Tibial artery (tissue), 4 donors: ENCODE measurements at regions not wholly inside any gene's neighbourhood (a gene's known extent, or its start where the extent isn't known, plus 50 kb on each side); places are given as distances from the start of the nearest gene placed in this dataset.

Source experiments
- DNase-seq, 2 donors: peaks; one replicate each; pipeline ENCODE4 v3.0.0-alpha.2; 2019
- H3K27ac ChIP-seq, 2 donors: fragments of 200-600 bp; sonication (generic) in 1 of 2; 1 replicate in 1 of 2; 2 replicates in 1 of 2; pipeline ENCODE4 v1.5.1; 2018 to 2019; ENCODE audit warnings: mild to moderate bottlenecking in 1 of 2
- H3K27me3 ChIP-seq, 2 donors: fragments of 200-600 bp; sonication (generic) in 1 of 2; one replicate each; pipeline versions ENCODE4 v1.5.1 to v1.6.0; 2016 to 2019
- H3K36me3 ChIP-seq, 3 donors: fragments of 200-600 bp; sonication (generic) in 2 of 3; one replicate each; pipeline ENCODE4 v1.5.1; 2016 to 2019; ENCODE audit warnings: mild to moderate bottlenecking in 2 of 3
- H3K4me1 ChIP-seq, 4 donors: fragments of 200-600 bp; sonication (generic) in 2 of 4; 1 replicate in 3 of 4; 2 replicates in 1 of 4; pipeline ENCODE4 v1.5.1; 2016 to 2019
- H3K4me3 ChIP-seq, 2 donors: fragments of 200-600 bp; sonication (generic) in 1 of 2; 1 replicate in 1 of 2; 2 replicates in 1 of 2; pipeline ENCODE4 v1.5.1; 2018 to 2019; ENCODE audit warnings: mild to moderate bottlenecking in 2 of 2
- H3K9me3 ChIP-seq, 3 donors: fragments of 200-600 bp; sonication (generic) in 1 of 3; one replicate each; pipeline ENCODE4 v1.5.1; 2016 to 2019
- CTCF ChIP-seq, 2 experiments: fragments of 200-600 bp in 1 of 2; fragments of 450-650 bp in 1 of 2; IDR thresholded peaks; one replicate each; pipeline ENCODE4 v1.5.1; 2017 to 2019; ENCODE audit warnings: antibody characterized with exemption in 2 of 2, mild to moderate bottlenecking in 1 of 2, moderate library complexity in 1 of 2
- intact Hi-C: fragments of 100-400 bp; cut with DNase I; formaldehyde crosslinking; loops from one replicate; pipeline ENCODE4 v1.15.0; 2023; ENCODE audit warnings: low total_unique reads

- no peak for TF ChIP-seq CTCF (IDR thresholded peaks at IDR 0.05)
- Histone ChIP-seq H3K27me3 (no peaks in the 10 kb centered on the region), H3K27ac (no peak overlapping the region), H3K36me3 (no peaks in the 10 kb centered on the region), H3K4me1 (peaks cover 0 to 22% (median 9%) of the 10 kb centered on the region in 4 donors), H3K4me3 (no peak overlapping the region), H3K9me3 (no peaks in the 10 kb centered on the region)
- DNase-seq = no peak
- intact Hi-C loops = no loop called here
Measured at GRCh38 chr11:69972351-69972802, 105.7 kb upstream of the ANO1 start.

GRCh38 chr11:69974528-69974927, 103.6 kb upstream of the ANO1 start:
- Histone ChIP-seq H3K27ac (no peak overlapping the region), H3K36me3 (no peaks in the 10 kb centered on the region), H3K9me3 (no peaks in the 10 kb centered on the region), H3K4me3 (no peak overlapping the region), H3K4me1 (peaks cover 8 to 23% (median 20%) of the 10 kb centered on the region in 4 donors), H3K27me3 (no peaks in the 10 kb centered on the region)
- TF ChIP-seq CTCF (IDR thresholded peaks at IDR 0.05) = no peak
- intact Hi-C loops = no loop called here
- DNase-seq = no peak

- H3K4me3 ChIP-seq = no peak overlapping the region
- H3K27ac ChIP-seq = no peak overlapping the region
- H3K36me3 ChIP-seq = no peaks in the 10 kb centered on the region
- peaks cover 8 to 35% (median 27%) of the 10 kb centered on the region in 4 donors for H3K4me1 ChIP-seq
- intact Hi-C loops = no loop called here
- H3K27me3 ChIP-seq = no peaks in the 10 kb centered on the region
- no peaks in the 10 kb centered on the region for H3K9me3 ChIP-seq
- no peak for DNase-seq
- TF ChIP-seq CTCF (IDR thresholded peaks at IDR 0.05) = no peak
Measured at GRCh38 chr11:69975822-69976221, 102.3 kb upstream of the ANO1 start.

GRCh38 chr11:69976794-69977193, 101.3 kb upstream of the ANO1 start:
- H3K36me3 ChIP-seq = no peaks in the 10 kb centered on the region
- no peaks in the 10 kb centered on the region for H3K9me3 ChIP-seq
- H3K4me3 ChIP-seq = no peak overlapping the region
- no peak for TF ChIP-seq CTCF (IDR thresholded peaks at IDR 0.05)
- H3K27me3 ChIP-seq = no peaks in the 10 kb centered on the region
- peak overlapping the region in 1 of 2 donors; percentile 66 for H3K27ac ChIP-seq
- peaks cover 8 to 43% (median 29%) of the 10 kb centered on the region in 4 donors for H3K4me1 ChIP-seq
- no peak for DNase-seq
- intact Hi-C loops = no loop called here

- peak overlapping the region; percentile 66 to 71 for H3K27ac ChIP-seq
- intact Hi-C loops = no loop called here
- no peak for TF ChIP-seq CTCF (IDR thresholded peaks at IDR 0.05)
Measured at GRCh38 chr11:69977951-69978350, 100.2 kb upstream of the ANO1 start.

More at GRCh38 chr11:69977951-69978350, 100.2 kb upstream of the ANO1 start:
- peaks cover 8 to 51% (median 33%) of the 10 kb centered on the region in 4 donors for H3K4me1 ChIP-seq
- H3K36me3 ChIP-seq = no peaks in the 10 kb centered on the region
- no peaks in the 10 kb centered on the region for H3K9me3 ChIP-seq
- H3K27me3 ChIP-seq = no peaks in the 10 kb centered on the region
- H3K4me3 ChIP-seq = no peak overlapping the region
- peak in 1 of 2 donors; percentile 84 for DNase-seq
